ENCODE measurements at regions not wholly inside any gene's neighbourhood (a gene's known extent, or its start where the extent isn't known, plus 50 kb on each side); places are given as distances from the start of the nearest gene placed in this dataset.

Small RNA genes in the stretch of these regions (small RNA-seq; reads per million reads assigned to genes)
- gene RN7SL252P = 0 reads per million in 2 experiments

Measured in SK-MEL-5 (cell line).